Bronchial epithelial cell (primary cell): ENCODE measurements at regions not wholly inside any gene's neighbourhood (a gene's known extent, or its start where the extent isn't known, plus 50 kb on each side); places are given as distances from the start of the nearest gene placed in this dataset.

Experiments used
- DNase-seq: peaks from one replicate; pipeline ENCODE4 v3.0.0-alpha.2; 2010; ENCODE audit warnings: low read depth
- FAIRE-seq: peaks from 2 replicates; lab custom pipeline; 2011; peaks lifted over from hg19 to GRCh38; lab: Jason Lieb, UNC
- H3K27me3 ChIP-seq: 2 replicates; pipeline ENCODE4 v1.5.1; 2011; ENCODE audit warnings: low read length; ENCODE audit not compliant: control insufficient read depth, insufficient read depth
- H3K36me3 ChIP-seq: 2 replicates; pipeline ENCODE4 v1.5.1; 2011; ENCODE audit warnings: low read length; ENCODE audit not compliant: control insufficient read depth, insufficient read depth
- H3K4me3 ChIP-seq: 2 replicates; pipeline ENCODE4 v1.5.1; 2011; ENCODE audit warnings: mild to moderate bottlenecking, low read depth, low read length, control low read depth
- CTCF ChIP-seq: IDR thresholded peaks from 2 replicates; pipeline ENCODE4 v1.5.1; 2011; ENCODE audit warnings: mild to moderate bottlenecking, moderate library complexity, low read length, control low read depth, inconsistent platforms; ENCODE audit not compliant: insufficient read depth, severe bottlenecking

- Histone ChIP-seq H3K27me3 (no peaks in the 10 kb centered on the region), H3K4me3 (no peak overlapping the region), H3K36me3 (no peaks in the 10 kb centered on the region)
- no peak for FAIRE-seq
- no peak for DNase-seq
- no peak for TF ChIP-seq CTCF
Observed at GRCh38 chr6:149218915-149219314, 98.6 kb upstream of the TAB2 start.

GRCh38 chr6:149220882-149221773 is 96.4 kb upstream of the TAB2 start:
- Histone ChIP-seq H3K4me3 (no peak overlapping the region), H3K27me3 (no peaks in the 10 kb centered on the region), H3K36me3 (no peaks in the 10 kb centered on the region)
- no peak for TF ChIP-seq CTCF
- no peak for DNase-seq
- no peak for FAIRE-seq

- no peaks in the 10 kb centered on the region for H3K27me3 ChIP-seq
- H3K36me3 ChIP-seq = no peaks in the 10 kb centered on the region
- H3K4me3 ChIP-seq = no peak overlapping the region
- DNase-seq (no peak), FAIRE-seq (no peak)
- TF ChIP-seq CTCF = no peak
Observed at GRCh38 chr6:149221774-149222070, 95.8 kb upstream of the TAB2 start.

GRCh38 chr6:149223120-149223903 is 94.2 kb upstream of the TAB2 start:
- no peak for TF ChIP-seq CTCF
- H3K4me3 ChIP-seq = no peak overlapping the region
- DNase-seq = no peak
- H3K36me3 ChIP-seq = no peaks in the 10 kb centered on the region
- no peaks in the 10 kb centered on the region for H3K27me3 ChIP-seq
- FAIRE-seq = no peak

GRCh38 chr6:149223904-149224351 is 93.6 kb upstream of the TAB2 start:
- Histone ChIP-seq H3K27me3 (no peaks in the 10 kb centered on the region), H3K4me3 (no peak overlapping the region), H3K36me3 (no peaks in the 10 kb centered on the region)
- DNase-seq (no peak), FAIRE-seq (no peak)
- TF ChIP-seq CTCF = no peak
